Cerebellar nuclear complex (tissue), 1 donor: ENCODE measurements at regions not wholly inside any gene's neighbourhood (a gene's known extent, or its start where the extent isn't known, plus 50 kb on each side); places are given as distances from the start of the nearest gene placed in this dataset.
"Not testable (repeated sequence)": the region's sequence is repeated elsewhere in the genome, so short reads cannot be mapped to it uniquely, and the experiment has no call there.

Experiments used
- DNase-seq, 2 experiments: peaks; one replicate each; lab custom pipeline; 2025; lab: John Stamatoyannopoulos, UW

DNA sequence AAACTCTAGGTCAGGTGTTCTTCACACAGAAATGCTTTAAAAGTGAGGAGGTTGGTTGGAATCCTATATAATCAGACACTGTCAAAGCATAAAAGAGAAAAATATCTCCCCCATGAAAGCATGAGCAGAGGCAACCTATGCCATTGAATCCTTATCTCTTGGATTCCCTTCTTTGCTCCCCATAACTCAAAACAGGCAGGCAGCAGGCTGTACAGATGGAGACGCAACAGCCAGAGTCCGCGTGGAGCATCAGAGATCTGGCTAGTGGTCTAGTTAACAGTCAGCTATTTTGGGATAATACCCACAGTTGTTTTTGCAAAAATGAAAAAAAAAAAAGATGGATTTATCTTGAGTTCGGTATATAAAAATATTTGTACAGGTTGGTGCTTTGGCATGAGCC is 490.0 kb upstream of the TENM3 start:
- no peak for DNase-seq

DNA sequence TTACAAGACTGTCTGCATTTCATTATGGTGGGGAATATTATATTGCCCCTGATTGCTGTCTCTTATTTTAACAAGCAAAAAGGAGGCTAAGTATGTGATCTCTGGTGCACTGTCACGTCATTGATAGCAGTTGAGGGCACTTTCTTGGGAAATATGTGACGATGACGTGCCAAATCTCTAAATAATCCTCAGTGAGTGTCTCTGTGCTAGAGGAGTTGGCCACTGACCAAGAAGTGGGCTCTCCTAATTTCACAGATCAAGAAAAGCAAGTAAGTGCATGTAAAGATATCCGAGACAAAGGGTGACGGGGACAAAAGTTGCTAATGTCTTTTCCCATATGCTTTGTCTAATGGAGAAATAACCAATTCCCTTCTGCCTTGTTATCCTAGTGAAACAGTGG is 487.4 kb upstream of the TENM3 start:
- no peak for DNase-seq

DNA sequence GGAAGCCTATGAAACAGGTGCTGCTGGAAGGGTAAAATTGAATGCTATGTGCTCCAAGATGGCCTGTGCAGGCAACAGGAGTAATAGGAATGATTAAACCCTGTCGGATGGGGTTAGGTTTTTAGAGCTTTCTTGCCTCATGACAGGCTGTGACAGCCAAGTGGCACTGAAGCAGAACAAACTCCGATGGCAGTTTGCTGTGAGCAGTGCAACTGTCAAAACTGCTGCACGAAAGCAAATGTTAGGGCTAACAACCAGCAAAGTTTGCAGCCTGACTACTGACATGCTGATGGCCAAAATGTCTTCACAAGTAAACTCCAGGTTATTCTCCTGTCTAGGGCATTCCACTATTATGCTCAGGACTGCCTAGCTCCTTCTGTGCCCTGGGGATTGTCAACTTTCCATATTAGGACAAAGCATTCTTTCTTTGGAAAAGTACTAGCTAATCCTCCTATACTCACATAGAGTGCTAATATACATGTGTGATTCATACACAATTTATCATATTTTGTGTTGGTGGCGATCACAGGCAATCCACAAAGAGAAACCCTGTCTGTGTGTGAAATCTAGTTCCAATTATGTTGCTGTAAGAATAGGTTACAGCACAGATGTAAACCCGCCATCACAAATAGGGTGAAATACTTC is 486.6 kb upstream of the TENM3 start:
- no peak for DNase-seq

DNA sequence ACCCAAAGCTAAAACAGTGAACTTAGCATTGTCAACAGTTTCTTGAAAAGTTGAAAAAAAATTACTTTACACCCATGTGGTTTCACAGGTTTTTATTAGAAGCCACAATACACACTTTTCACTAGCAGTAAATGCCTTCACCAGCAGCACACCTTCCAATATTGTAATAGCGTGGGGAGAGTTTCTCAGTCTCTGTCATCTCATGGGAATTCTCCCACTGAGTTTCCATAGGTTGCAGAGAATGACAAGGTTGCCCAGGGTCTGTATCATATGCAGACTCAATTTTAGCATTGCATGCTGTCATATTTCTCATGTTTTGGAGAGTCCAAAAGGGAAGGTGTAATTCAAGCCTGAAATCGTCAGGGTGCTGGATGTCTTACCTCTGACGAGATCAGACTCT is 486.1 kb upstream of the TENM3 start:
- DNase-seq: no peak

DNA sequence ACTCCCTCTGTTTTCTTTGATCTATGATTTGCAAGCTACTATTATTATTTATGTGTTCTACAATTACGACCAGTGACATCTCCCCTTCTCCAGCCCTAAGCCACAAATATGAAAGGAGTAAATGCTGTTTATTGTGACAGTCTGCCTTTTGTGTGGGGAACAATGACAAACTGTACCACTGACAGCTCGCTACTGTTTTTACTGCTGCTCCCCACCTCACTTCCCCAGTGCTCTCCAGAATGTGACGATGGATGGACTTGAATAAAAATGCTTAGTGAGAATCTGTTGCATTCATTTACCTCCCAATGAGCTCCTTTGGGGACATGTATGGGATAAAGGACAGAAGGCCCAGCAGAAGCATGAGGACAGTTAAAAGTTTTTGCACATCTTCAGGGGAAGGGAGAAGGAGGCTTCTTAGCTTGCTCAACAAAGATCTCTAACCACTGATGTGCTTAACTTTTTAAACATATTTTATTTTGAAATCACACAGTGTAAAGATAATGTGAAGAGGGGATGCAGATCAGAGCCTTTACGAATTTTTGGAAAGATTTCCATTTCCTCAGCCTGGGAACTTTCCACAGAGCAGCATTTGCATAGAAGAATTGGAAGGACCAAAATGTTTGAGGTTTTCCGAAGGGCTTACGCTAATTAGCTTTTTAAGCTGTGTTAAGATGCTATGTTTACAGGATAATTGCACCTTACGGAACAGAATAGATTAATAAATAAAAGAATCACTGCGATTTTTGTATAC is 485.1 kb upstream of the TENM3 start:
- DNase-seq: no peak

DNA sequence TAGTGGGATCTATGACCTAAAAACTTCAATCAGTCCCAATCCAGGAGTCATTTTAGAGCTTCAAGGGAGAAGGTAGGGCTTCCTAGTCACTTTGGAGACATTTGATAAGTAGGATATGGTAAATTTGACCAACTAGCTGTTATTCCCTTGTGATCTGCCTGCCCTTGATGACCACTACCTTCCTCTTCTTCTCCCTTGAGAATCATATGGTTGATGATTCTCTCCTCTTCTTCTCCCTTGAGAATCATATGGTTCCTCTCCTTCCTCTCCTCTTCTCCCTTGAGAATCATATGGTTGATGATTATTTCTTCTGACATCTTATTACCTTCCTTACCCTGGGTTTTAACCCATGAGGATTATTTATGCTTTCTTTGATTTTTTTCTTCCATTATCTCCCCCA is 482.6 kb upstream of the TENM3 start:
- DNase-seq: no peak

DNA sequence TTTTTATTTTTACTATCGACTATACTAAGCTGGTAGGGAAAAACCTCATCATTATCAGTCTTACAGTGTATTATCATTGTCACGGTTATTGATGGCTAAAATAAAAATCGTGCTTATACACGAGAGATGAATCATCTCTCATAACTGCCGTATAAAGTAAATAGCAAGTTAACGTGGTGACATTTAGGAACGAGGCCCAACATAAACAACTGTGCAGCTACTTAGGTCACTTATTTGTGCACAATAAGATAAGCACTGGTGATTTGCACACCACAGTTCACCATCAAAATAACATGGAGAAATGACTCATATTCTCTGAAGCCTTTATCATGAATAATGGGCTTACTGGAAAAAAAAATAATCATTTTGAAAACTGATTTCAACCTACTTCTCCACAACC is 482.0 kb upstream of the TENM3 start:
- no peak for DNase-seq

DNA sequence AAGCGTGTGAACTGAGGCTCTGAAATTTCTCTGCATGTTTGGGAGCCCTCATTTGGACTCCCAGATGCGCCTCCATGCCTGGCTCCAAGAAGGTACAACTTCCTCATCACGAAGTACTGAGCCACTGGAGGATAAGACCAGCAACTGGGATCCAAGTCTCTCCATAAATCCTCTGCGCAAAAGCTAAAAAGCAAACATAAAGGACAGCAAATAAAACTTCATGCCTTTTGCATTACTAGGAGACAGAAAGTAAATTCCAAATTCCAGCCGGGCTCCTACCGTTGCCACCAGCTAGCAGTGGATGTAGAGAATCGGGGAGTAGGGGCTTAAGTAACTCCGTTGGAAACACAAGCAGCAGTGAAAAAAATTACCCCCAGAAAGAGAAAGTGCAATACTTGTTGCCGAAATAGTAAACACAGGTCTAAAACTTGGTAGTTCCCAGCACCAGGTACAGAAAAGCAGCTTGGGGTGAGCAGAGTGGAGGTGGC is 477.1 kb upstream of the TENM3 start:
- DNase-seq: no peak

DNA sequence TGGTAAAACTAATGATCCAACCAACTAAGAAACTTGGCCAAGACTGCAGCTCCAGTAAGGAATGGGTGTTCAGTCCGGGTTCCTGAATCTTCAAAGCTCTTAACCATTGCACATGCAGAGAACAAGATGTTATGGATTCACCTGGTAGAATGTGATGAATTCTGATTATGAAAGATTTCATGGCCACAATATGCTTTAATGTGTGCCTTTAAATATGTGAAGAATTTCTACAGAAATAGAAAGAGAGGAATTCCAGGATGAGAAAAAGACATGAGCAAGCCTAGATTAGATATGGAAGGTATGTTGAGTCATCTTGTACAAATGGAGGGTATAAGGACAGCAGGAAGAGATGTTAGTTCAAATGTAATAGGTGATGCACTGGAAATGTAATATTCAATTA is 472.2 kb upstream of the TENM3 start:
- DNase-seq: no peak

DNA sequence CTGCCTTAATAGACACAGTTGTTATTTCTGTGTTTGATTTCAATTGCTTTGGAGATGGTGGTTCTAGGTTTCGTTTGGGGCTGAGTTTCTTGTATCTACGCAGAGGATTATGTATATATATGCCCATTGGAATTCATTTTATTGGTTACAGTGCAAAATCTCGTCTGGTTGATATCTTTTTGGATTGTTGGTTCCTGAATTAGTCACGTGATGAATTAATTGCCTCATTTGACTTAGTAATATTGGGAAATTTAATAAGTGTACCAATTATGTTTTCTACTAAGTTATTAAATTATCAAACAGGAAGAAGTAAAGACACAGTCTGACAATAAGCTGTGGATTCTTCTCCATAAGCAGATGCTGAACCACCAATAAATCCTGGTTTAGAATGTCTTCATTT is 467.9 kb upstream of the TENM3 start:
- DNase-seq: no peak

DNA sequence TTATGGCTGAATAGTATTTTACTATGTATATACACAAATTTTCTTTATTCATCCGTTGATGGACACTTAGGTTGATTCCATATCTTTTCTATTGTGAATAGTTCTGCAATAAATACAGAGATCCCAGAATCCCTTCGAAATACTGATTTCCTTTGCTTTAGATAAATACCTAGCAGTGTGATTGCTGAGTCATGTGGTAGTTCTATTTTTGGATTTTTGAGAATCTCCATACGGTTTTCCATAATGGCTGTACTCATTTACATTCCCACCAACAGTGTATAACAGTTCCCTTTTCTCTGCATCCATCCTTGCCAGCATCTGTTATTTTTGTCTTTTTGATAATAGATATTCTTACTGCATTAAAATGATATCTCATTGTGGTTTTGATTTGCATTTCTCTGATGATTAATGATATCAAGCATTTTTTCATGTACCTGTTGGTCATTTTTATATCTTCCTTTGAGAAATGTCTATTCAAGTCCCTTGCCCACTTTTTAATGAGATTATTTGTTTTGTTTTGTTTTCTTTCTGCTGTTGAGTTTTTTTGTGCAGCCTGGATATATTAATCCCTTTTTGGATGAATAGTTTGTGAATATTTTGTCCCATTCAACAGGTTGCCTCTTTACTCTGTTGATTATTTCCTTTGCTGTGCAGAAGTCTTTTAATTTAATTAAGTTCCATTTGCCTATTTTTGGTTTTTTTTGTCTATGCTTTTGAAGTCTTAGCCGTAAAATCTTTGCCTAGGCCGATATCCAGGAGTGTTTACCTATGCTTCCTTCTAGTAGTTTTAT is 466.7 kb upstream of the TENM3 start:
- no peak for DNase-seq

DNA sequence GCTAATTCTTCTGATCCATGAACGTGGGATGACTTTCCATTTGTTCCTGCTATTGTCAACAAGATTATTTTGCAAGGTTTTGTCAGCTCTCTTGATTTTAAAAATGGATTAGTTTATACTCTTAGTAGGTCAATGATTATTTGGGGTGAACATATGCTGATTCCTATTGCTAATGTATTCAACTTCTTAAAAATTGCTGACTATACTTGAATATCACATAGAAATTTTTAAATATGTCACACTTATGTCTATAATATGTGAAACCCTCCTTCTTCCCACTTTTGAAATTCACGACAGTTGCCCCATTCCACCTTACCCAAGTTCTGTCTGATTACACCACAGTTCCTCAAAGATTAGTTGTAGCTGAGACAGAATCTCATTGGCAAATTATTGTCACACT is 465.7 kb upstream of the TENM3 start:
- no peak for DNase-seq

DNA sequence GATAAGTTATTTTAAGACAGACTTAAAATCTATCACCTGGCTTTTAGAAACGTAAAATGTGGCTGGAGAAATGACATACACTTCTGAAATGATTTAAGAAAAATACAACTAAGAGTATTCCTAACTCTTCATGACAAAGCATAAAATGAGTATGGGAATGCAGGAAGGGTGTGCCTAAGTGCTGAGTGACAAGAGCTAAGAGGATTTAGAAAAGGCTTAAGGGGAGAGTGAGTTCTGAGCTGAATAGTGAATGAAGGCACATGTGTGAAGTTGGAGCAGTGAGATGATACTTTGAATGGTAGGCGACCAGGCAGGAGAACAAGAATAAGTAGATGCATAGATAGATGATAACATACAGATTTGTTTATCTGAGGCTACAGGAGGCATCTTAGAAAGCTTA is 458.3 kb upstream of the TENM3 start:
- no peak for DNase-seq

DNA sequence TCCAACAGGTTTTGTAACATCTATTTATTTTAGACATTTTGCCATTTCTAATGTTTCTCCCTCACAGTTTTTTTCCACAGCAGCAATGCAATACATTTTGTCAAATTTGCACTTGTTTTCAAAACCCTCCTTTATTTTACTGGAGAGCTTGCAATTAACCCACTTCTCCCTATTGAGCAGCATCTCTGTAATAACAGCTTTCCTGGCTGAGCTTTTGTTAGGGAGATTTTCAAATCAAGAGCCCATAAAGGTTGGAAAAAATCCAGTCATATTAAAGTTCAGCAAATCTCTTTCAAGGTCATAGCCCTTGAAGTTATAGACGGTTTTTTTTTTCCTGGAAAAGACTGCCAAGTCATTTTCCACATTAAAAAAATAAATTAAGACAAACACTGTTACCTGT is 450.6 kb upstream of the TENM3 start:
- DNase-seq: no peak

DNA sequence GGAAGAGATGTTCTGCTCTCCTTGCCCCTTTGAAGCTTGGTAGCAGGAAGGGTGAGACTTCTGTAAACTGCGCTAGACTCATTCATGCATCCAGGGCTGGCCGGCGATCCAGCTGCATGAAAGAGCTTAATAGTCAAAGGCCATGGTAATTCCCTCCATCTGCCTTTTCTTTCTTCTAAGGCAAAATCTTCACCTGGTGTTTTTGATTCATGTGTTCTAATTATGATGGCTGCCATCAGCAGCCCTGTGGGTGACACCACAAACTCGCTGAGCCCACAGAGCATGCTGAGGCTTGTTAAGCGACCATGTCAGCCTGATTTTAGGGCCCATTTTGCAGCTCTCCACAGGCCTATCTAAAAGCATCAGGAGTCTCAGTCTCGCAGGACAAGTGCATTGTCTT is 450.1 kb upstream of the TENM3 start:
- no peak for DNase-seq

DNA sequence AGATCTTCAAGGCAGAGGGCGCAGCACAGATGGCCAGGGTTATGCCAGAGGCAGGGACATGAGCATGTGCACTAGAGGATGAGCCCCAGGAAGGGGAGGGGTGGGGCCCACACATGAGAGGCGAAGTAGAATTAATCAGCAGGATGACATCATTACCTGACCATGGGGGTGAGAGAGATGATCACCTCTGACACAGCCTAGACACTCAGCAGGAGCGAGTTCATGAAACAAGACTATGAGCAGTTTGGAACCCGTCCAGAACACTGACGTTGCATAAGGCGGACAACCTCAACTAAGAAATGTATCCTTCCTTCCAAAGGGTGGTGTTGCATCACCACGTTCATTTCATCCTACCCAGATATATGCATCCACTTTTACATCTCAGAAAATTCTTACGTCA is 446.7 kb upstream of the TENM3 start:
- DNase-seq: no peak

DNA sequence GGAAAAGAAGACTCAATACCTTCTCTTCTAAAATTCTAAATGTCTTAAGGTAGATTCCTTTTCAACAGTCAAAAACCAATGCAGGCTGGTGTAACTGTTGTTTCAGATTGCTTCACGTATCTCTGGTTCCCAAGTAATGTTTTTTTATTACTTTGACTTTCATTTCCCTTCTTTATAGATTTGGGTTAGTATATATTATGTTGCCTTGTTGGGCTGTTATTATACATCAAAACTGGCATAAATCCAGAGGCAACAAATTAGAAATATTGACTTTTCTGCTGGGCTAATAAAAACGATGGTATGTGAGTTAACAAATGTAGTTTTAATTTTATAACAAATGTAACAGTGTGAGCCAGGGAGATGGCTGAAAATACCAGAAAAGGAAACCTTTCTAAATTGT is 444.7 kb upstream of the TENM3 start:
- no peak for DNase-seq

DNA sequence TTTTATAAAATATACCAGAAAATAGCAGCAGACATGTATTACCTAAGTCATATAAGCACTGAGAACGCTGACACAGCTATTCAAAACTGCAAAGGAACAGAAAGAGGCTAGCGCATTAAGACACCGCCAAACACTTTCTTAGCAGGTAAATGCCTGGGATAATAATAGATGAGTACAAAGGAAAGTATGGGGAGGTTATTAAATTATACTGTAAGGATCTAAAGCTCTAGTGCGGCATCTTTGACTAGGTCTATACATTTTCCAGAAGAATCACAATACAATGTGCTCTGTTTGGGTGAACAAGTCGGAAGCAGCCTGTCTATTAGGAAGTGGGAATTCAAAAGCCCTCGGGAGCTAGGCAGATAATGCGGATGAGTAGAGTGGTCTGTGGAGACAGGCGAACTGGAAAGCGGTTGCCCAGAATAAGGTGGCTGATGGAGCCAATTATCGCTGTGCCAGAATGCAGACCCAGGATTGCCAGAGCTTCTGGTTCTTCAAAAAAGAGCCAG is 443.6 kb upstream of the TENM3 start:
- no peak for DNase-seq

DNA sequence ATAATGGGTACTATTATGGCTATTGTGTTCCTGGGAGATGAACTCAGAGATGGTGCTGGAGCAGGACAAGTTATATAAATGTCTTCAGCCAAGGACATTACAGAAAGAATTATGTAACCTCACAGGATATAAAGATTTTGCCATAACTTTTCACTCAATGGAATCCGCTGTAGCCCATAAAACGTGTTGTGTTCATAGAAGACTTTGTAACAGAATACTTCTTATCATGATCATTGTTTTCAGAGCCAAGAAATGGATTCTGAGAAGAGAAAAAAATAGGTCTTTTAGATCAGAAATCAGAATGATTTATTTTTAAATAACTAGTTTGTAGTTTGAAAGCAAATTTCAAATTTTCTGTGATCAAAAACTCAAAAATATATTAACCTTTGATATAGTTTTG is 441.0 kb upstream of the TENM3 start:
- no peak for DNase-seq

DNA sequence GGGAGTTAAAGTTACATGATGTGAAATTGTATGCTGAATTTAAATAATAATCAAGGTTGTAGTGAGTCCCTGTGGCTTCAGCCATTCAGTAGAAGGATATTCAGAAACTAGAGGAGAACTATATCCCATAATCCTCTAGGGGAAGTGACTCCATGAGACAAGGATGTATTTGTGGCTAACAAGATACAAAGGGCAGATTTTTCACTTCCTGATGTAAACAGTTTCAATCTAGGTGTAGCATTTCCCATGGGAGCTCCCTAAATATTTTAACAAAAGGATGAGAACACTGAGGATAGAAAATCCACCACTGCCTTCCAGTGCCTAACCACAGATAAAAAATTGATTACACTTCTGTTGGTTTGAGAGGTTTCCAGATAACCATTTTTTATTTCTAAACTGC is 435.4 kb upstream of the TENM3 start:
- DNase-seq: no peak

DNA sequence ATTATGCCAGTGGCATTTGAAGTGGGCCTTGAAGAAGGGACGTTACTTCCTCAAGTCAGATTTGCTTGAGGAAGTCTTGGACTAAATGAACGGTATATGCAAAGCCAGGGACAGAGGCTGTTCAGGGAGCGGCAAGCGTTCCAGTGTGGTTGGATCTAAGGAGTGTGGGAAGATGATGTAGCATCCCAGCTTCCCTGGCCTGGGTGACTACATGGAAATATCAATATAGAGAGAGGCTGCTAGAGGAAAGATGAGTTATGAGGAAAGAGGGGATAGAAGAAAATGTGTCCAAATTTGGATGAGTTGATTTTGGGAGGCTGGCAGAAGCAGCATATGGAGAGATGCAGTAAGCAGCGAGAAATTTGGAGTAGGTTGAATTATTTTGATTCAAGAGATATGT is 432.5 kb upstream of the TENM3 start:
- DNase-seq: no peak

DNA sequence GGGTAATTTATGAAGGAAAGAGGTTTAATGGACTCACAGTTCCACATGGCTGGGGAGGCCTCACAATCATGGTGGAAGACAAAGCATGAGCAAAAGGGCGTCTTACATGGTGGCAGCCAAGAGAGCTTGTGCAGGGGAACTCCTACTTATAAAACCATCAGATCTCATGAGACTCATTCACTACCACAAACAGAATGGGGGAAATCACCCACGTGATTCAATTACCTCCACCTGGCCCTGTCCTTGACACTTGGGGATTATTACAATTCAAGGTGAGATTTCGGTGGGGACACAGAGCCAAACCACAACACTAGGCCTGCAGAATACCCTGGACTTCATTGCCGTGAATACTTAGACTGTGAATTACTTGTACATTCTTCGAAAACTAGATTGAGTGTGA is 431.7 kb upstream of the TENM3 start:
- not testable (repeated sequence) for DNase-seq

DNA sequence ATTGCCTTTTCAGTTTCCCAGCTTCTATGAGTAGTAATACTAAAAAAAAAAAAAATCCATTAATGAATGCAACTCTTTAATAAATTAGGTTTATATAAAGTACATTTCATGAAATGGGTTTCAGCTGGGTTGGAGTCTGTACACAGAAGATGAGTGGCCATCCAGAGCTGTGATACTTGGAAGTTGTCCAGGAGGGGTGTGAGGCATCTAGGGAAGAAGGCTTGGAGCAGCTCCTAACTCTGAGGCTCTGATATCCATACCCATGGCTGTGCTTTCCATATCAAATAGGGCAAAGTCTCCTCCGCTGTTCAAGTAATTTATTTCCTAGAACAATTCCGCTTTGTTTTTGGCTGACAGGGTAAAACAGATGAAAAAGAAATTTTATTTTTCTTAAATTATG is 423.3 kb upstream of the TENM3 start:
- DNase-seq: no peak
